WTC11 (cell line): ENCODE measurements at regions not wholly inside any gene's neighbourhood (a gene's known extent, or its start where the extent isn't known, plus 50 kb on each side); places are given as distances from the start of the nearest gene placed in this dataset.

Experiments used
- ATAC-seq: fragments of 200-7000 bp; cut with Tn5 transposase; 2 replicates; pipeline ENCODE4 v1.10.0; 2021; ENCODE audit warnings: mild to moderate bottlenecking, moderate library complexity
- CTCF ChIA-PET: fragments of 300-600 bp; sonication (Branson Sonifier 250); formaldehyde crosslinking; loops from one replicate; lab custom pipeline; 2021; ENCODE audit warnings: antibody characterized with exemption; lab: Charles Lee
- POLR2A ChIA-PET: fragments of 350-600 bp; sonication (Branson Sonifier 250); formaldehyde crosslinking; loops from one replicate; lab custom pipeline; 2021; ENCODE audit warnings: antibody characterized with exemption; lab: Charles Lee
- DNase-seq: peaks from one replicate; pipeline ENCODE4 v3.0.0; 2021; ENCODE audit warnings: low spot score
- H3K27ac Mint-ChIP-seq: 2 replicates; pipeline ENCODE4 v1.8.0; 2021; ENCODE audit warnings: mixed read lengths
- H3K27me3 Mint-ChIP-seq: 2 replicates; pipeline ENCODE4 v1.8.0; 2021; ENCODE audit warnings: low read depth, mild to moderate bottlenecking, moderate library complexity, mixed read lengths
- H3K36me3 Mint-ChIP-seq: 2 replicates; pipeline ENCODE4 v1.8.0; 2021; ENCODE audit warnings: mixed read lengths
- H3K4me1 Mint-ChIP-seq: 2 replicates; pipeline ENCODE4 v1.8.0; 2022; ENCODE audit warnings: mixed read lengths
- H3K4me3 Mint-ChIP-seq: 2 replicates; pipeline ENCODE4 v1.8.0; 2021; ENCODE audit warnings: mild to moderate bottlenecking, moderate library complexity, mixed read lengths
- H3K9me3 Mint-ChIP-seq: 2 replicates; pipeline ENCODE4 v1.8.0; 2021; ENCODE audit warnings: mixed read lengths
- ATF6 ChIP-seq: sonication (generic); formaldehyde crosslinking; IDR thresholded peaks from 2 replicates; pipeline ENCODE4 v1.8.1; 2023; ENCODE audit warnings: mild to moderate bottlenecking, missing genetic modification reagents
- E2F4 ChIP-seq: sonication (generic); formaldehyde crosslinking; IDR thresholded peaks from 2 replicates; pipeline ENCODE4 v1.8.1; 2022; ENCODE audit warnings: low read depth, mild to moderate bottlenecking, moderate library complexity, missing genetic modification reagents, borderline replicate concordance
- FOXP1 ChIP-seq: sonication (generic); formaldehyde crosslinking; IDR thresholded peaks from 2 replicates; pipeline ENCODE4 v1.8.0; 2022; ENCODE audit warnings: missing genetic modification reagents, mild to moderate bottlenecking, moderate library complexity, borderline replicate concordance
- HMGA2 ChIP-seq: fragments of 250-450 bp; sonication (Bioruptor Pico); IDR thresholded peaks from 2 replicates; pipeline ENCODE4 v1.4.0; 2021; ENCODE audit warnings: mild to moderate bottlenecking, moderate library complexity
- JAZF1 ChIP-seq: fragments of 250-450 bp; sonication (Bioruptor Pico); IDR thresholded peaks from 2 replicates; pipeline ENCODE4 v1.9.0; 2021; ENCODE audit warnings: moderate library complexity, mild to moderate bottlenecking, inconsistent platforms
- JUN ChIP-seq: sonication (generic); formaldehyde crosslinking; IDR thresholded peaks from 2 replicates; pipeline ENCODE4 v1.8.0; 2023; ENCODE audit warnings: mild to moderate bottlenecking, missing genetic modification reagents
- NFATC4 ChIP-seq: fragments of 250-450 bp; sonication (Bioruptor Pico); IDR thresholded peaks from 2 replicates; pipeline ENCODE4 v1.9.0; 2021; ENCODE audit warnings: mild to moderate bottlenecking
- NFYB ChIP-seq: sonication (generic); formaldehyde crosslinking; conservative IDR thresholded peaks from 2 replicates; pipeline ENCODE4 v1.8.0; 2022; ENCODE audit warnings: low read depth, missing genetic modification reagents
- PRRX2 ChIP-seq: fragments of 250-450 bp; sonication (Bioruptor Pico); IDR thresholded peaks from 2 replicates; pipeline ENCODE4 v1.8.0; 2021; ENCODE audit warnings: mild to moderate bottlenecking
- SMAD3 ChIP-seq: sonication (generic); formaldehyde crosslinking; IDR thresholded peaks from 2 replicates; pipeline ENCODE4 v1.8.0; 2022; ENCODE audit warnings: missing genetic modification reagents, mild to moderate bottlenecking, borderline replicate concordance
- USF2 ChIP-seq: sonication (generic); formaldehyde crosslinking; IDR thresholded peaks from 2 replicates; pipeline ENCODE4 v1.8.1; 2023; ENCODE audit warnings: mild to moderate bottlenecking, missing genetic modification reagents, moderate library complexity
- ZNF317 ChIP-seq: sonication (generic); formaldehyde crosslinking; IDR thresholded peaks from 2 replicates; pipeline ENCODE4 v1.8.1; 2023; ENCODE audit warnings: low read depth, mild to moderate bottlenecking, moderate library complexity, missing genetic modification reagents, borderline replicate concordance
- ZNF425 ChIP-seq: fragments of 250-450 bp; sonication (Bioruptor Pico); conservative IDR thresholded peaks from 2 replicates; pipeline ENCODE4 v1.9.0; 2021; ENCODE audit warnings: mild to moderate bottlenecking
- TF ChIP-seq, protein P1 (sequence below): sonication (generic); formaldehyde crosslinking; IDR thresholded peaks from 2 replicates; pipeline ENCODE4 v1.8.1; 2022; ENCODE audit warnings: missing genetic modification reagents, borderline replicate concordance
- TF ChIP-seq, protein P2 (sequence below): sonication (generic); formaldehyde crosslinking; IDR thresholded peaks from 2 replicates; pipeline ENCODE4 v1.8.1; 2022; ENCODE audit warnings: mild to moderate bottlenecking, missing genetic modification reagents, moderate library complexity, borderline replicate concordance

GRCh38 chr7:118757066-118757465 is 532.6 kb downstream of the ANKRD7 start:
- DNase-seq (no peak), ATAC-seq (no peak)
- CTCF ChIA-PET: no interaction called here
- POLR2A ChIA-PET: no interaction called here
- H3K27ac Mint-ChIP-seq: no peak overlapping the region
- peaks cover 15% of the 10 kb centered on the region for H3K9me3 Mint-ChIP-seq
- H3K4me1 Mint-ChIP-seq: 0 out of 2 replicates have a peak, but pooled peaks cover 3% of the 10 kb centered on the region
- peaks cover 10% of the 10 kb centered on the region for H3K36me3 Mint-ChIP-seq
- TF ChIP-seq NFATC4 (CRISPR knock-in tag): no peak
- no peak for TF ChIP-seq JAZF1 (CRISPR knock-in tag)
- no peak for TF ChIP-seq SMAD3 (CRISPR knock-in tag)
- TF ChIP-seq NFYB (CRISPR knock-in tag): no peak
- TF ChIP-seq, protein P1, sequence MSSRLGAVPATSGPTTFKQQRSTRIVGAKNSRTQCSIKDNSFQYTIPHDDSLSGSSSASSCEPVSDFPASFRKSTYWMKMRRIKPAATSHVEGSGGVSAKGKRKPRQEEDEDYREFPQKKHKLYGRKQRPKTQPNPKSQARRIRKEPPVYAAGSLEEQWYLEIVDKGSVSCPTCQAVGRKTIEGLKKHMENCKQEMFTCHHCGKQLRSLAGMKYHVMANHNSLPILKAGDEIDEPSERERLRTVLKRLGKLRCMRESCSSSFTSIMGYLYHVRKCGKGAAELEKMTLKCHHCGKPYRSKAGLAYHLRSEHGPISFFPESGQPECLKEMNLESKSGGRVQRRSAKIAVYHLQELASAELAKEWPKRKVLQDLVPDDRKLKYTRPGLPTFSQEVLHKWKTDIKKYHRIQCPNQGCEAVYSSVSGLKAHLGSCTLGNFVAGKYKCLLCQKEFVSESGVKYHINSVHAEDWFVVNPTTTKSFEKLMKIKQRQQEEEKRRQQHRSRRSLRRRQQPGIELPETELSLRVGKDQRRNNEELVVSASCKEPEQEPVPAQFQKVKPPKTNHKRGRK (CRISPR knock-in tag): no peak
- TF ChIP-seq FOXP1 (CRISPR knock-in tag): no peak
- TF ChIP-seq, protein P2, sequence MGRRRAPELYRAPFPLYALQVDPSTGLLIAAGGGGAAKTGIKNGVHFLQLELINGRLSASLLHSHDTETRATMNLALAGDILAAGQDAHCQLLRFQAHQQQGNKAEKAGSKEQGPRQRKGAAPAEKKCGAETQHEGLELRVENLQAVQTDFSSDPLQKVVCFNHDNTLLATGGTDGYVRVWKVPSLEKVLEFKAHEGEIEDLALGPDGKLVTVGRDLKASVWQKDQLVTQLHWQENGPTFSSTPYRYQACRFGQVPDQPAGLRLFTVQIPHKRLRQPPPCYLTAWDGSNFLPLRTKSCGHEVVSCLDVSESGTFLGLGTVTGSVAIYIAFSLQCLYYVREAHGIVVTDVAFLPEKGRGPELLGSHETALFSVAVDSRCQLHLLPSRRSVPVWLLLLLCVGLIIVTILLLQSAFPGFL: no peak
- TF ChIP-seq JUN (CRISPR knock-in tag): no peak
- no peak for TF ChIP-seq ZNF425 (CRISPR knock-in tag)
- TF ChIP-seq E2F4: no peak
- TF ChIP-seq, all 79 proteins: peak for 0
- no peaks in the 10 kb centered on the region for H3K27me3 Mint-ChIP-seq
- H3K4me3 Mint-ChIP-seq: no peak overlapping the region

DNA sequence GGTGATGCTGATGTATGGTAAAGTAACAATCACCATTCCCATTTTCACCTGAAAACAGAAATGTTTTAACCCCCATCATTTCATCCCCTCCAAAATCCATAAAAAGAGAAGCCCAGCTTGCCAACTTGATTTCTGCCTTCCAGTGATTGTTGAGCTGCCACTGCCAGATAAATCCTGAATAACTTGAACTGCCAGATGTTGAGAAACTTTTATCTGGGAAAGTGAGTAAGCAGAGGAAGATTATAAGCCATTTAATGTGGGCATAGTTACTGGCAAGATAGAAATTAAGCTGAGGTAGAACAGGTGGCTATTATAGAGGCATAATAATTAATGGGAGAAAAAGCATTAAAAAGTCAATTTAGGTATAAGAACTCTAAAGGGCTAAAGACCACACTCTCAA is 534.1 kb downstream of the ANKRD7 start:
- H3K27me3 Mint-ChIP-seq: no peaks in the 10 kb centered on the region
- ChIA-PET POLR2A (no interaction called here), CTCF (no interaction called here)
- TF ChIP-seq HMGA2 (CRISPR knock-in tag) (no peak), ATF6 (CRISPR knock-in tag) (no peak)
- peaks cover 10% of the 10 kb centered on the region for H3K36me3 Mint-ChIP-seq
- H3K27ac Mint-ChIP-seq: no peak overlapping the region
- no peak for ATAC-seq
- H3K4me1 Mint-ChIP-seq: 0 out of 2 replicates have a peak, but pooled peaks cover 3% of the 10 kb centered on the region
- no peak for DNase-seq
- peaks cover 20% of the 10 kb centered on the region for H3K9me3 Mint-ChIP-seq
- H3K4me3 Mint-ChIP-seq: no peak overlapping the region

GRCh38 chr7:118759921-118760320 is 535.4 kb downstream of the ANKRD7 start:
- ATAC-seq (no peak), DNase-seq (no peak)
- POLR2A ChIA-PET: no interaction called here
- Mint-ChIP-seq H3K27ac (no peak overlapping the region), H3K4me3 (no peak overlapping the region), H3K27me3 (no peaks in the 10 kb centered on the region), H3K4me1 (0 out of 2 replicates have a peak, but pooled peaks cover 3% of the 10 kb centered on the region), H3K9me3 (peaks cover 20% of the 10 kb centered on the region), H3K36me3 (peaks cover 10% of the 10 kb centered on the region)
- CTCF ChIA-PET: no interaction called here
- TF ChIP-seq ZNF425 (CRISPR knock-in tag) (no peak), PRRX2 (CRISPR knock-in tag) (no peak), ZNF317 (no peak), USF2 (no peak)
- TF ChIP-seq, protein P1 (CRISPR knock-in tag): no peak
- TF ChIP-seq, protein P2: no peak
